ENCODE measurements at regions not wholly inside any gene's neighbourhood (a gene's known extent, or its start where the extent isn't known, plus 50 kb on each side); places are given as distances from the start of the nearest gene placed in this dataset.

DNA sequence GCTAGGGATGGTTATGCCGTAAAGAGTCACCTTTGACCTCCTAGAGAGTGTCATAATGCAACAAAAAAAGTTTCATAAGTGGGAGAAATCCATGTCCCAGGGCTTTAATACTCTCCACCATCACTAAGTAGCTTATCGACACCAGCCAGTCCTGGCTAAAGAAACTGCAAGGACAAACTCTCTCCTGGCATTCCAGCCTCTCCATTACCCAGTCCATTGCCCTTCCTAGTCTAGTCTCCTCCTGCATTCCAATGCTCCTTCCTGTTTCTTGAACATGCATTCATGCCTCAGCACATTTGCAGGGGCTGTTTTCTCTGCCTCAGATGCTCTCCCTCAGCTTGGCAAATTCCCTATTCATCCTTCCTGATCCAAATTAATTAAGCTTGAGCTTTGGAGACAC is 364.1 kb downstream of the BRINP1 start:
- no peaks in the 10 kb centered on the region for H3K36me3 Mint-ChIP-seq (ENCODE audit: low read depth)
- H3K4me3 Mint-ChIP-seq, result no peak overlapping the region
- no peak overlapping the region for H3K27ac Mint-ChIP-seq
- no peaks in the 10 kb centered on the region for H3K27me3 Mint-ChIP-seq (ENCODE audit: low read depth)
- DNase-seq (ENCODE audit: low spot score), result no peak
- peaks cover 3% of the 10 kb centered on the region for H3K9me3 Mint-ChIP-seq
- H3K4me1 Mint-ChIP-seq (ENCODE audit: low read depth), result no peaks in the 10 kb centered on the region

- no peak for DNase-seq (ENCODE audit: low spot score)
- no peak overlapping the region for H3K4me3 Mint-ChIP-seq
- no peak overlapping the region for H3K27ac Mint-ChIP-seq
- no peaks in the 10 kb centered on the region for H3K27me3 Mint-ChIP-seq (ENCODE audit: low read depth)
- H3K9me3 Mint-ChIP-seq, result no peaks in the 10 kb centered on the region
- H3K36me3 Mint-ChIP-seq (ENCODE audit: low read depth), result no peaks in the 10 kb centered on the region
- H3K4me1 Mint-ChIP-seq (ENCODE audit: low read depth), result no peaks in the 10 kb centered on the region
These were observed 360.0 kb downstream of the BRINP1 start for GRCh38 chr9:119009249-119009648.

GRCh38 chr9:119020284-119020683 is 349.0 kb downstream of the BRINP1 start:
- Mint-ChIP-seq H3K36me3 (ENCODE audit: low read depth) (no peaks in the 10 kb centered on the region), H3K9me3 (no peaks in the 10 kb centered on the region), H3K4me3 (no peak overlapping the region), H3K27ac (no peak overlapping the region), H3K27me3 (ENCODE audit: low read depth) (no peaks in the 10 kb centered on the region), H3K4me1 (ENCODE audit: low read depth) (no peaks in the 10 kb centered on the region)
- no peak for DNase-seq (ENCODE audit: low spot score)

GRCh38 chr9:119020730-119021333 is 348.4 kb downstream of the BRINP1 start:
- Mint-ChIP-seq H3K27me3 (ENCODE audit: low read depth) (no peaks in the 10 kb centered on the region), H3K4me1 (ENCODE audit: low read depth) (no peaks in the 10 kb centered on the region), H3K9me3 (no peaks in the 10 kb centered on the region), H3K36me3 (ENCODE audit: low read depth) (no peaks in the 10 kb centered on the region), H3K4me3 (no peak overlapping the region), H3K27ac (no peak overlapping the region)
- no peak for DNase-seq (ENCODE audit: low spot score)

DNA sequence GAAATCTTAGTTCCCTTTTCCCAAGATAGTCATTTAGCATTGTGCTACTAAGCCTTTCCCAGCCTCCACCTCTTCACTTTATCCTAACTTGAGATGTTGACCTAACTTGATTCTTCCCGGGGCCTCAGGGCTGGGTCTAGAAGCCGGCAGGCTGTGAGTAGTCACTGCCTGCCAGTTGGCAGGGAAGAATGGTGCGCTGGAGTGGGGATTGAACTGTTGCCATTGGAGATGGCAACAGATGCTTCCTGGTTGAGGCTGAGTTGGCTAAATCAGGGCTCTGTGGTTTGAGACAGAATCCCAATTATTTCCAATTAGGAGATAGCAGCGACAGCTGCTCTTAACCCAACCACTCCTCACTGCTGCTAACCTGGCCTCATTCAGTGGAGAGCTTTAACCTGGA is 343.1 kb downstream of the BRINP1 start:
- Mint-ChIP-seq H3K36me3 (ENCODE audit: low read depth) (no peaks in the 10 kb centered on the region), H3K4me3 (no peak overlapping the region), H3K27me3 (ENCODE audit: low read depth) (no peaks in the 10 kb centered on the region), H3K4me1 (ENCODE audit: low read depth) (no peaks in the 10 kb centered on the region), H3K9me3 (no peaks in the 10 kb centered on the region), H3K27ac (no peak overlapping the region)
- DNase-seq (ENCODE audit: low spot score), result no peak

- H3K4me3 Mint-ChIP-seq, result no peak overlapping the region
These were observed 341.1 kb downstream of the BRINP1 start for GRCh38 chr9:119027901-119028699.

DNA sequence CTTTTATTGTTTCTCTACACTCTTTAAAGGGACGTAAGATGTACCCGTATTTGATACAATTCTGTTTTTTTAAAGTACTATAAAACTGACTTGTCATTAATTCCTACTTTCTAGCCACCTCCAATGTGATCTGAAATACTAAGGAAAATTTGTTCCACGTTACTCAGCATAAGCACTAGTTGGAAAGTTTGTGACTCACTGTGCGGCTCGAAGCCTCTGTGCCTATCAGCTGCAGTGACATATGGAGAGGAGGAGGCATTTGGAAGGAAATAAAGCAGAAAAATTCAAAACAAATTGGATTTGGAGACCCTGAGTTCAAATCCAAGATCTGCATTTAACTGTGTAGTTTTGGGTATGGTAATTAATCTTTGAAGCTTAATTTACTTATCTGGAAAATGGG is 339.3 kb downstream of the BRINP1 start:
- Mint-ChIP-seq H3K27me3 (ENCODE audit: low read depth) (no peaks in the 10 kb centered on the region), H3K4me3 (no peak overlapping the region), H3K36me3 (ENCODE audit: low read depth) (no peaks in the 10 kb centered on the region), H3K9me3 (peaks cover 4% of the 10 kb centered on the region), H3K4me1 (ENCODE audit: low read depth) (no peaks in the 10 kb centered on the region), H3K27ac (no peak overlapping the region)
- no peak for DNase-seq (ENCODE audit: low spot score)

More at GRCh38 chr9:119027901-119028699, 341.1 kb downstream of the BRINP1 start:
- H3K9me3 Mint-ChIP-seq, result no peaks in the 10 kb centered on the region
- H3K36me3 Mint-ChIP-seq (ENCODE audit: low read depth), result no peaks in the 10 kb centered on the region
- H3K4me1 Mint-ChIP-seq (ENCODE audit: low read depth), result no peaks in the 10 kb centered on the region
- no peaks in the 10 kb centered on the region for H3K27me3 Mint-ChIP-seq (ENCODE audit: low read depth)
- H3K27ac Mint-ChIP-seq, result no peak overlapping the region
- DNase-seq (ENCODE audit: low spot score), result no peak

- Mint-ChIP-seq H3K9me3 (peaks cover 8% of the 10 kb centered on the region), H3K4me1 (ENCODE audit: low read depth) (no peaks in the 10 kb centered on the region), H3K27ac (no peak overlapping the region), H3K36me3 (ENCODE audit: low read depth) (no peaks in the 10 kb centered on the region), H3K27me3 (ENCODE audit: low read depth) (no peaks in the 10 kb centered on the region), H3K4me3 (no peak overlapping the region)
- DNase-seq (ENCODE audit: low spot score), result no peak
These were observed 335.6 kb downstream of the BRINP1 start for GRCh38 chr9:119033596-119033995.

DNA sequence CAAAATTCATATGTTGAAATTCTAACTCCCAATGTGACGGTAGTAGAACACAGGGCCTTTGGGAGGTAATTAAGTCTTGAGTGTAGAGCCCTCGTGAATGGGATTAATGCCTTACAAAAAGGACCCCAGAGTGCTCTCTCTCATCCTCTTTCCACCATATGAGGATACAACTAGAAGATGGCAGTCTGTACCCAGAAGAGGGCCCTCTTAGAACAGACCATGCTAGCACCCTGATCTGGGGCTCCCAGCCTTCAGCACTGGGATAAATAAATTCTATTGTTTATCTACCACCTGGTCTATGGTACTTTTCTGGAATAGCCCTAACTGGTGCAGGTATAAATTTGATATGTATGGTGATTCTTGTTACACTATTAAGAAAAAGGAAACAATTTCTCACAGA is 332.3 kb downstream of the BRINP1 start:
- H3K4me1 Mint-ChIP-seq (ENCODE audit: low read depth), result no peaks in the 10 kb centered on the region
- H3K27ac Mint-ChIP-seq, result no peak overlapping the region
- no peaks in the 10 kb centered on the region for H3K36me3 Mint-ChIP-seq (ENCODE audit: low read depth)
- no peak for DNase-seq (ENCODE audit: low spot score)
- no peak overlapping the region for H3K4me3 Mint-ChIP-seq
- no peaks in the 10 kb centered on the region for H3K27me3 Mint-ChIP-seq (ENCODE audit: low read depth)
- peaks cover 8% of the 10 kb centered on the region for H3K9me3 Mint-ChIP-seq

- no peak for DNase-seq (ENCODE audit: low spot score)
- H3K4me1 Mint-ChIP-seq (ENCODE audit: low read depth), result no peaks in the 10 kb centered on the region
- no peak overlapping the region for H3K4me3 Mint-ChIP-seq
- no peaks in the 10 kb centered on the region for H3K27me3 Mint-ChIP-seq (ENCODE audit: low read depth)
- H3K36me3 Mint-ChIP-seq (ENCODE audit: low read depth), result no peaks in the 10 kb centered on the region
- no peaks in the 10 kb centered on the region for H3K9me3 Mint-ChIP-seq
- H3K27ac Mint-ChIP-seq, result no peak overlapping the region
These were observed 325.2 kb downstream of the BRINP1 start for GRCh38 chr9:119043996-119044395.

DNA sequence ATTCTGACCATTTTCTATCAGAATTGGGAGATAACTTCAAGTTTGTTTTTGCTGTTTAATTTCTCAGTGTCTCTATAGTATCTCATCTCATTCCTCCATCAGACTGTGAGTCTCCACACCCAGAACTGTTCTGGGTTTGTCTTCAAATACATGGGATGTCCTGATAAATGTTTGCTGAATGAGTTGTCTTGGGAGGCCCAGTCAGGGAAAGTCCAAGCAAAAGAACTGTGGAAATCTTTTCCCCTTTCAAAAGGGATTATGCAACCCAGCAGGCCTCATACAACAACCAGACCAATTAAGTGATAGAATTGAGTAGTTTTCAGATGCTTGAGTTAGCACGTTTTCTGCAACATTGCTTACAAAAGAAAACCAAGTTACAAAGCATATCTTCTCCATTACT is 324.4 kb downstream of the BRINP1 start:
- H3K27me3 Mint-ChIP-seq (ENCODE audit: low read depth), result no peaks in the 10 kb centered on the region
- H3K36me3 Mint-ChIP-seq (ENCODE audit: low read depth), result no peaks in the 10 kb centered on the region
- H3K27ac Mint-ChIP-seq, result no peak overlapping the region
- no peaks in the 10 kb centered on the region for H3K9me3 Mint-ChIP-seq
- no peaks in the 10 kb centered on the region for H3K4me1 Mint-ChIP-seq (ENCODE audit: low read depth)
- H3K4me3 Mint-ChIP-seq, result no peak overlapping the region
- no peak for DNase-seq (ENCODE audit: low spot score)

DNA sequence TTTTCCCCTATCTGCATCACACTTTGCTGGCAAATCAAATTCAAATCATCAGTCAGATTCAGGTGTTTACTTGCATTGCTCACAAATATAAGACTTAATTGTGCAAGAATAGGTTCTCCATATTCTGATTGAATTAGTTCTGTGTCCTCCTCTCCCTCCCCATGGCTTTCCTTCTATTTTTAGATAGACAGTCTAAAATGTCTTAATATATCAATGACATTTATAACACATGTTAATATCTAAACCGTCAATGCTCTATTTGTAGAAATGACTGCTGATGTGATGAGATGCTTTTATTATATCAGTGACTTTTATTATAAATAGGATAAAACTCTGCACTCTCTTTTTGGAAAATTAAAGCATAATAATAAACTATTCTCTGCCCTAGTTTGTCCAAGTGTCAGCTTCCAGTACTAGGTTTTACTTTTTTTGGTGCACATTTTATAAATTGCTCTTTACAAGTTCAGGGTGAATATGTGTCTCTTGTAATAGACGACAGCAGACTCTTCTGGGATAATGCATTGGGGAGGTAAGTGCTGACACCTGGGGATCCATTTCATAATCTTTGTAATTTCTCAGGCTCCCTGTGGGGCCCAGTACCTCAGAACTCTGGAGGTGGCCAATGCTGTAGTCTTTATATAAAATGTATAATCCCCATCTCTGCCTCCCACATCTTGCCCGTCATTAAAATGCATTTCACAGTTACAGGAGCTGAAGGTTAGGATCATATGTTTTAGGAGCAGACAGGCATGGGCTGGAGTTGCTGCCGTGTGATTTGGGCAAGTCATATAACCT is 321.5 kb downstream of the BRINP1 start:
- no peak overlapping the region for H3K27ac Mint-ChIP-seq
- H3K4me3 Mint-ChIP-seq, result no peak overlapping the region
- no peak for DNase-seq (ENCODE audit: low spot score)
- no peaks in the 10 kb centered on the region for H3K27me3 Mint-ChIP-seq (ENCODE audit: low read depth)
- H3K4me1 Mint-ChIP-seq (ENCODE audit: low read depth), result no peaks in the 10 kb centered on the region
- no peaks in the 10 kb centered on the region for H3K9me3 Mint-ChIP-seq
- H3K36me3 Mint-ChIP-seq (ENCODE audit: low read depth), result no peaks in the 10 kb centered on the region

GRCh38 chr9:119050281-119050680 is 319.0 kb downstream of the BRINP1 start:
- H3K4me3 Mint-ChIP-seq, result no peak overlapping the region
- no peaks in the 10 kb centered on the region for H3K4me1 Mint-ChIP-seq (ENCODE audit: low read depth)
- no peak for DNase-seq (ENCODE audit: low spot score)
- H3K27ac Mint-ChIP-seq, result no peak overlapping the region
- no peaks in the 10 kb centered on the region for H3K27me3 Mint-ChIP-seq (ENCODE audit: low read depth)
- no peaks in the 10 kb centered on the region for H3K36me3 Mint-ChIP-seq (ENCODE audit: low read depth)
- peaks cover 3% of the 10 kb centered on the region for H3K9me3 Mint-ChIP-seq

GRCh38 chr9:119052339-119053030 is 316.8 kb downstream of the BRINP1 start:
- no peaks in the 10 kb centered on the region for H3K27me3 Mint-ChIP-seq (ENCODE audit: low read depth)
- no peak for DNase-seq (ENCODE audit: low spot score)
- peaks cover 3% of the 10 kb centered on the region for H3K9me3 Mint-ChIP-seq
- H3K27ac Mint-ChIP-seq, result no peak overlapping the region
- H3K4me1 Mint-ChIP-seq (ENCODE audit: low read depth), result no peaks in the 10 kb centered on the region
- H3K36me3 Mint-ChIP-seq (ENCODE audit: low read depth), result no peaks in the 10 kb centered on the region
- no peak overlapping the region for H3K4me3 Mint-ChIP-seq

All from T-helper 2 cell treated with Interferon-gamma antibody and Interleukin-4, amounts not matched to agents 5 μg/mL and 100 μg/mL, for 36 hours (primary cell).